ENCODE measurements at regions not wholly inside any gene's neighbourhood (a gene's known extent, or its start where the extent isn't known, plus 50 kb on each side); places are given as distances from the start of the nearest gene placed in this dataset.

- no peak for ATAC-seq (ENCODE audit: insufficient number of reproducible peaks, low FRiP score, low read depth)
- no peaks in the 10 kb centered on the region for H3K9me3 ChIP-seq
These were observed 382.9 kb upstream of the MCTP2 start for GRCh38 chr15:93848490-93848889.

GRCh38 chr15:93848076-93848475 is 383.3 kb upstream of the MCTP2 start:
- H3K4me3 ChIP-seq: no peak overlapping the region
- no peaks in the 10 kb centered on the region for H3K4me1 ChIP-seq (ENCODE audit: control insufficient read depth in 1 of 2, low read depth in 2 of 2)
- no peaks in the 10 kb centered on the region for H3K9me3 ChIP-seq
- H3K27ac ChIP-seq: no peak overlapping the region
- no peaks in the 10 kb centered on the region for H3K36me3 ChIP-seq
- no peak for ATAC-seq (ENCODE audit: insufficient number of reproducible peaks, low FRiP score, low read depth)
- no peak for TF ChIP-seq CTCF (IDR thresholded peaks at IDR 0.05)
- no peak for DNase-seq (ENCODE audit: low spot score)
- no peaks in the 10 kb centered on the region for H3K27me3 ChIP-seq (replicated peaks; ENCODE audit: insufficient read depth)

More at GRCh38 chr15:93848490-93848889, 382.9 kb upstream of the MCTP2 start:
- no peak for DNase-seq (ENCODE audit: low spot score)
- Histone ChIP-seq H3K27ac (no peak overlapping the region), H3K36me3 (no peaks in the 10 kb centered on the region), H3K4me3 (no peak overlapping the region), H3K27me3 (replicated peaks; ENCODE audit: insufficient read depth) (no peaks in the 10 kb centered on the region), H3K4me1 (ENCODE audit: control insufficient read depth in 1 of 2, low read depth in 2 of 2) (no peaks in the 10 kb centered on the region)
- TF ChIP-seq CTCF (IDR thresholded peaks at IDR 0.05): no peak

- no peak for TF ChIP-seq CTCF (IDR thresholded peaks at IDR 0.05)
- H3K4me3 ChIP-seq: no peak overlapping the region
- H3K27ac ChIP-seq: no peak overlapping the region
- no peaks in the 10 kb centered on the region for H3K36me3 ChIP-seq
- ATAC-seq (ENCODE audit: insufficient number of reproducible peaks, low FRiP score, low read depth) (no peak), DNase-seq (ENCODE audit: low spot score) (no peak)
- no peaks in the 10 kb centered on the region for H3K9me3 ChIP-seq
- H3K4me1 ChIP-seq (ENCODE audit: control insufficient read depth in 1 of 2, low read depth in 2 of 2): no peaks in the 10 kb centered on the region
- no peaks in the 10 kb centered on the region for H3K27me3 ChIP-seq (replicated peaks; ENCODE audit: insufficient read depth)
These were observed 385.2 kb upstream of the MCTP2 start for GRCh38 chr15:93846148-93846547.

- Histone ChIP-seq H3K27ac (no peak overlapping the region), H3K4me3 (no peak overlapping the region), H3K36me3 (no peaks in the 10 kb centered on the region), H3K9me3 (no peaks in the 10 kb centered on the region), H3K27me3 (replicated peaks; ENCODE audit: insufficient read depth) (no peaks in the 10 kb centered on the region), H3K4me1 (ENCODE audit: control insufficient read depth in 1 of 2, low read depth in 2 of 2) (no peaks in the 10 kb centered on the region)
- DNase-seq (ENCODE audit: low spot score) (no peak), ATAC-seq (ENCODE audit: insufficient number of reproducible peaks, low FRiP score, low read depth) (no peak)
- no peak for TF ChIP-seq CTCF (IDR thresholded peaks at IDR 0.05)
These were observed 393.9 kb upstream of the MCTP2 start for GRCh38 chr15:93837450-93837849.

GRCh38 chr15:93835344-93835743 is 396.0 kb upstream of the MCTP2 start:
- DNase-seq (ENCODE audit: low spot score): no peak
- no peaks in the 10 kb centered on the region for H3K9me3 ChIP-seq
- H3K36me3 ChIP-seq: no peaks in the 10 kb centered on the region
- ATAC-seq (ENCODE audit: insufficient number of reproducible peaks, low FRiP score, low read depth): no peak
- TF ChIP-seq CTCF (IDR thresholded peaks at IDR 0.05): no peak
- no peaks in the 10 kb centered on the region for H3K27me3 ChIP-seq (replicated peaks; ENCODE audit: insufficient read depth)
- no peak overlapping the region for H3K27ac ChIP-seq
- no peaks in the 10 kb centered on the region for H3K4me1 ChIP-seq (ENCODE audit: control insufficient read depth in 1 of 2, low read depth in 2 of 2)
- H3K4me3 ChIP-seq: no peak overlapping the region
